Breast epithelium (tissue), 4 donors: ENCODE measurements at regions not wholly inside any gene's neighbourhood (a gene's known extent, or its start where the extent isn't known, plus 50 kb on each side); places are given as distances from the start of the nearest gene placed in this dataset.
"Not testable (repeated sequence)": the region's sequence is repeated elsewhere in the genome, so short reads cannot be mapped to it uniquely, and the experiment has no call there.

ENCODE experiments used
- DNase-seq, 2 donors: peaks; one replicate each; pipeline ENCODE4 v3.0.0-alpha.2; 2019; ENCODE audit warnings: low spot score in 2 of 2
- H3K27ac ChIP-seq, 2 donors: fragments of 200-600 bp; sonication (generic) in 1 of 2; one replicate each; pipeline ENCODE4 v1.5.1; 2016 to 2019; ENCODE audit warnings: mild to moderate bottlenecking in 1 of 2
- H3K27me3 ChIP-seq, 2 donors: fragments of 200-600 bp; sonication (generic) in 1 of 2; one replicate each; pipeline versions ENCODE4 v1.5.1 to v1.6.0; 2017 to 2019; ENCODE audit warnings: control low read depth in 1 of 2, mild to moderate bottlenecking in 1 of 2
- H3K36me3 ChIP-seq: fragments of 200-600 bp; one replicate; pipeline ENCODE4 v1.5.1; 2019
- H3K4me1 ChIP-seq, 2 donors: fragments of 200-600 bp; sonication (generic); one replicate each; pipeline ENCODE4 v1.5.1; 2016 to 2019; ENCODE audit warnings: control low read depth in 1 of 2
- H3K4me3 ChIP-seq, 3 donors: fragments of 200-600 bp; sonication (generic); 1 replicate in 2 of 3; 2 replicates in 1 of 3; pipeline ENCODE4 v1.5.1; 2016 to 2019; ENCODE audit warnings: mild to moderate bottlenecking in 3 of 3, moderate library complexity in 2 of 3
- H3K9me3 ChIP-seq, 2 donors: fragments of 200-600 bp; sonication (generic) in 1 of 2; one replicate each; pipeline ENCODE4 v1.5.1; 2016 to 2019; ENCODE audit warnings: control low read depth in 1 of 2
- CTCF ChIP-seq, 3 donors: fragments of 450-650 bp; IDR thresholded peaks; one replicate each; pipeline ENCODE4 v1.5.1; 2016 to 2017; ENCODE audit warnings: antibody characterized with exemption in 3 of 3, mild to moderate bottlenecking in 3 of 3, moderate library complexity in 3 of 3
- POLR2A ChIP-seq: fragments of 450-650 bp; IDR thresholded peaks from one replicate; pipeline ENCODE4 v1.6.1; 2016; ENCODE audit warnings: antibody characterized with exemption, mild to moderate bottlenecking, moderate library complexity
- POLR2AphosphoS5 ChIP-seq, 3 donors: sonication (generic); formaldehyde crosslinking; IDR thresholded peaks; one replicate each; pipeline ENCODE4 v1.6.1; 2017; ENCODE audit warnings: antibody characterized with exemption in 3 of 3
- intact Hi-C: fragments of 100-400 bp; cut with DNase I; formaldehyde crosslinking; loops from one replicate; pipeline ENCODE4 v1.15.1; 2023; ENCODE audit warnings: low total_unique reads

- intact Hi-C loops, result no loop called here
- TF ChIP-seq POLR2AphosphoS5 (IDR thresholded peaks at IDR 0.05), result no peak
- TF ChIP-seq CTCF (IDR thresholded peaks at IDR 0.05), result no peak
- TF ChIP-seq POLR2A, result no peak
- DNase-seq, result no peak
These were observed 197.3 kb upstream of the LINGO1 start for GRCh38 chr15:77830051-77830468.

DNA sequence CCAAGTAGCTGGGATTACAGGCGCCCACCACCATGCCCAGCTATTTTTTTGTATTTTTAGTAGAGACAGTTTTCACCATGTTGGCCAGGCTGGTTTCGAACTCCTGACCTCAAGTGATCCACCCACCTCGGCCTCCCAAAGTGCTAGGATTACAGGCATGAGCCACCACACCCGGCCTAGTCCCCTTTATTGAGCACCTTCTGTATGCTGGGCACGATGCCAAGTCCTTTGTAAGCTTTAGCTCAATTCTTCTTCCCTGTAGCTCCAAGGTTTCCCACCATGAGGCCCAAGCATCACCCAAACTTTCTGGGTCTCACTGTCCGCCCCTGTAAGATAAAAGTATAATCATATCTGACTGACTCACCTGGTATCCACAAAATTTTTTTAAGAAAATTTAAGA lies 196.6 kb upstream of the LINGO1 start:
- DNase-seq, H3K27me3 ChIP-seq, intact Hi-C loops, H3K27ac ChIP-seq, H3K4me1 ChIP-seq, H3K9me3 ChIP-seq, H3K36me3 ChIP-seq, H3K4me3 ChIP-seq: not testable (repeated sequence)

More at GRCh38 chr15:77830051-77830468, 197.3 kb upstream of the LINGO1 start:
- Histone ChIP-seq H3K9me3 (no peaks in the 10 kb centered on the region), H3K4me1 (no peaks in the 10 kb centered on the region), H3K27me3 (no peaks in the 10 kb centered on the region), H3K27ac (no peak overlapping the region), H3K4me3 (no peak overlapping the region), H3K36me3 (no peaks in the 10 kb centered on the region)

- intact Hi-C loops, result no loop called here
- Histone ChIP-seq H3K27me3 (no peaks in the 10 kb centered on the region), H3K4me1 (no peaks in the 10 kb centered on the region), H3K27ac (no peak overlapping the region), H3K4me3 (no peak overlapping the region), H3K9me3 (no peaks in the 10 kb centered on the region), H3K36me3 (no peaks in the 10 kb centered on the region)
- TF ChIP-seq CTCF (IDR thresholded peaks at IDR 0.05) (no peak), POLR2A (no peak), POLR2AphosphoS5 (IDR thresholded peaks at IDR 0.05) (no peak)
- no peak for DNase-seq
These were observed 195.1 kb upstream of the LINGO1 start for GRCh38 chr15:77827860-77828259.

DNA sequence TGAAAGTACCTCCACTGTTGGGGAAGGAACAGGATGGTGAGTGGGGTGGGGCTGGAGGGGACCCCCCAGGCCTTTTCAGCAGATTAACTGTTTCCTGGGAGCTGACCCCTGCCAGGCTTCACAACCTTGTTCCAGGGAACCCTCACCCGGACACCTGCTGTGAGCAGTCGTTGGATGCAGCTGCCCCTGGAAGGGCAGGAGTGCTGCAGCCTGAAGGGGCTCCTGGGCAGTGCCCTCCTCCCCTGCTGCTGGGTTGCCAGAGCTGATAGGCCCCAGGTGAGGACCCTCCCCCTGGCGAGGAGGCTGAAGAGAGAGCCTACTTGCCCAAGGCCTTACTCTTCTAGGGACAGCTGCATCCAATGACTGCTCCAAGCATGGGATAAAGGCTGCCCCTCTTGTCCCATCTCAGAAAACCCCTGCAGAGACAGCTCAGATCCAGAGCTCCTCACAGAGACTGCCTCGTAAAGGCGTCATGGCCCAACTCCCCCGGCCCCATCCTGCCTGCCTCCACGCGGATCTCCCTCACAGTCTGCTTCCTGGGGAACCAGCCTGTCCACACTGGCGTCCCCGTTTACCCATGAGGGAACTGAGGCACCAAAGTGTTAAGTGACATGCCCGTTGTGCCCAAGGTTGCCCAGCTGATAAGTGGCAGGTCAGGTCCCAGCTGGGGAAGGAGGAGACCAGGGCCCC lies 193.4 kb upstream of the LINGO1 start:
- TF ChIP-seq CTCF (IDR thresholded peaks at IDR 0.05), result no peak
- no peak for DNase-seq
- no peak overlapping the region for H3K4me3 ChIP-seq
- no peaks in the 10 kb centered on the region for H3K9me3 ChIP-seq
- peaks cover 0 to 9% of the 10 kb centered on the region in 2 donors for H3K27me3 ChIP-seq
- intact Hi-C loops, result no loop called here
- H3K4me1 ChIP-seq, result no peaks in the 10 kb centered on the region
- no peak overlapping the region for H3K27ac ChIP-seq
- H3K36me3 ChIP-seq, result no peaks in the 10 kb centered on the region

GRCh38 chr15:77825546-77825945 lies 192.8 kb upstream of the LINGO1 start:
- intact Hi-C loops, result no loop called here
- no peak for DNase-seq

More at GRCh38 chr15:77825546-77825945, 192.8 kb upstream of the LINGO1 start:
- H3K9me3 ChIP-seq, result no peaks in the 10 kb centered on the region
- no peak overlapping the region for H3K27ac ChIP-seq
- peaks cover 0 to 15% of the 10 kb centered on the region in 2 donors for H3K27me3 ChIP-seq
- H3K36me3 ChIP-seq, result no peaks in the 10 kb centered on the region
- H3K4me1 ChIP-seq, result no peaks in the 10 kb centered on the region
- no peak overlapping the region for H3K4me3 ChIP-seq
- TF ChIP-seq CTCF (IDR thresholded peaks at IDR 0.05), result no peak
- no peak for TF ChIP-seq POLR2AphosphoS5 (IDR thresholded peaks at IDR 0.05)
- TF ChIP-seq POLR2A, result no peak
